HG02981 (cell line): ENCODE measurements at regions not wholly inside any gene's neighbourhood (a gene's known extent, or its start where the extent isn't known, plus 50 kb on each side); places are given as distances from the start of the nearest gene placed in this dataset.

Experiments used
- ATAC-seq: cut with Tn5 transposase; IDR thresholded peaks from one replicate; pipeline ENCODE4 v1.9.1; 2021; ENCODE audit warnings: mild to moderate bottlenecking, moderate library complexity; ENCODE audit not compliant: unreplicated experiment

DNA sequence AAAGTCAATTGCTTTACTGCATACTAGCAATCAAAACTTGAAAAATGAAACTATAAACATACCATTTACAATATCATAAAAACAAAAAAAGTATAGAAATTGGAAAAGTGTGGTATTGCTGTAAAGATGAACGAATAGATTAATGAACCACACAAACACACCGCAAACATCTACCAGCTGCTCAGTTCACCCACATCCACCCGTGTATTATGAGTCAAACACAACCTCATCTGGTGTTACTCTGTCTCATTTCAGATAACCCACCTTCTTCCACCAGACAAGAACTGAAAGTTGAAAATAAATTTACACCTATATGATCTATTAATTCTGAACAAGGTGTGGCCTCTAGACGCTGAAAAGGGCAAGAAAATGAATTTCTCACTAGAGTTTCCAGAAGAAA is 53.3 kb downstream of the BLID start:
- no peak for ATAC-seq

DNA sequence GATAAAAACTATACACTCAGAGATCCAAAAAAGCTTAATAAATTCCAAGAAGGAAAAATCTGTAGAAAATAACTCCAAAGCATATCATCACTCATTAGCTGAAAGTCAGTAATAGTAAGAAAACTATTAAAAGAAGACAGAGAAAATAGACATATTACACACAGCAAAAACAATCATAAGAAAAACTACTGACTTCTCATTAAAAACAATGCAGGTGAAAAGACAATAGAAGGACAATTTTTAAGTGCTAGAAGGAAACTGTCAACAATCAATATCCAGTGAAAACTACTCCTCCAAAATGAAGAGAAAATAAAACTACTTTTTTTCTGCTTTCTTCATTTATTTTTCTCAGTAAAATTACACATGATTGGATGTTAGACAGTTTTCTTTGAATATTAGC is 56.5 kb downstream of the BLID start:
- no peak for ATAC-seq

DNA sequence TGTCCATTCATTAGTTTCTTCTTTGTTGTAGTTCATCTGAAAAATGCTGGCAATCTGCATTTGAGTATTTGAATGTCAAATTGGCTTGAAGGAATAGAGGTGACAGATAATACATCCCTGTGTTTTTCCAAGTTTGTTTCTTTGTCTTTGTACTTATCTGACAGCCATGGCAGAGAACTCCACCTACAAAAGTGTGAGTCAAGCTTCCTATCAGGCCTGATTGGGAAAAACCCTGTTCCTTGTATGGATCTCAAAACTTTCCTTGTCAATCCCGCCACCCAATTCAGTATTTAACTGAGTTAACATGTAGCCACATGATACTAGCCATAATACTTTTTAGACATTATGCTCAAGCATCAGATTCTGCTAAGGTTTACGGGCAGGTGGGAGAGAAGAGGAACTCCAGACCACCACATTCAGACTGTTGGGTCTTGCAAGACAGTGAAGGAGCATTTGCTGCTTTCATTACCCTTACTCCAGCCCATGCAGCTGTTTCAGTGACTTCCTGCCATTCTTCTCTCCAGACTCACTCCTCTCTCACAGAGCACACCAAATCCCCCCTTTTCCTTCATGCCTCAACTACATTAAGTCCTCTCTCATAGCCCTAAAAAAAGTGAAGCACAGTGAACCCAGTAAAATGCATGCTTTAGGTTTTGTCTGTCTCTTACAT is 65.9 kb downstream of the BLID start:
- ATAC-seq: no peak

DNA sequence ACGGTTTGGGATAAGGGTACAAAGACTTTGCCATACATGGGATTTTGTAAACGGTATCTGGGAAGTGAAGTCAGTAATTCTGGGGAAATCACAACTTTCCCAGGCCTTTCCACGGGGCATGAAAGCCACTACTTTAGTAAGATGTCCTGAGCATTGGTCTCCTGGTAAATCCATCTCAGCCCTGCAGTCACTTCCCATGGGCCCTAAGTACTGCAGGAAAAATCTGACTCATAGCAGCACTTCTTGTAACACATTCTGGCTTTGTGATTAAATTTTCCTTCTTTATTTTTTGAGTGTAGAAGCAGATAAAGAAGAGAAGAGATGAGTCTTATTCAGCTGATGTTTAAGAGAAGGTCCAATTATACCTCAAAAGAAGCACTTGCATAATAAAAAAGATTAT is 67.6 kb downstream of the BLID start:
- ATAC-seq: no peak

DNA sequence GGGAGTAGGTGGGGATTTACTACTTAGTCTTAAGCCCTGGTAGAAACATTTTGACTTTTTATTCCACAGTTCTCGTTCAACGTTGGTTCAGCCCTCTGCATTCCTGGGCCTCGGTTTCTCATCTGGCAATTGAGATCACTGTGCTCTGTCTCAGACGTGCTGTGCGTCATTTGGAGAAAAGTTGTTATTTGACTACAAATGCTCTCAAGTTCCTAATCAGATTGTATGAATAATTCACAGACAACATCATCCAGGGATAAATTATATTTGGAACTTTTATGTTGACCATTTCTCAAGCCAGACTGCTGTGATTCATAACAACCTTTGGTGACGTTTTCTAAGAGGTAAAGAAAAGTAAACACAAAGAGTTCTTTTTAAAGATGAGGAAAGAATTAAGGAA is 69.2 kb downstream of the BLID start:
- ATAC-seq: no peak

DNA sequence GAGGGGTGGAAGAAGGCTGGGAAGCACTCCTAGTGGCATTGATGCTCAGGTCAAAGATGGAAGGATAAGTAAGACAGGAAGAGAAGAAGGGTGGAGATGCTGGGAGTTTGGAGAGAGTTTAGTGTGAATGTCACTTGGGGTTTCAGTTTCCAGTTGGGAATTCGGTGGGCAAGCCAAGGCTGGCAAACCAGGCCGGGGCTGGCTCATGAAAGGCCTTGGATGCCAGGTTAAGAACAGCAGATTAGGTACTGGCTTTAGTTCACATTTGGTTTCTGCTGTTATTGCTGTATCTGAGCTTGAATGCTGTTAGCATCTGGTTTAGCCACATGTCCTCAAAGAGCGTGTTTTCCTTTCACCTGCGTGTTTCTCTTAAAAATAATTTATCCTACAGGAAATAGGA is 69.6 kb downstream of the BLID start:
- no peak for ATAC-seq

DNA sequence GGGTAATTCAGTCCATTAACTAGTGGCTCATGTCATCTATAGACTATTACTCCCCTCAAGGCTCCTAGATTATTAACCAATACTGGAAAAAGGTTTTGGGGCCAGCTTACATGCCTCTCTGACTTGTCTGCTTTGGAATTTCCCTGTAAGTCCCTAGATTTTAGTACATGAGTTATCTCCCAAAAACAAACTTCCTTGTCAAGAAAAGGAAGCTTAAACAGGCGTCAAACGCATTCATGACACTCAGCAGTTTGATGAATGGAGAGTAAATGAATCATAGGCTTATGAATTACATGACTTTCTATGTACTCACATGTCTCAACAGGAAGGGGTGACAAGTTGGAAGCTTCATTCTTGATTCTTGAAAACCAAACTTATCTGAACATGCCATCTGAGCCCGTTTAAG is 70.8 kb downstream of the BLID start:
- ATAC-seq: no peak

DNA sequence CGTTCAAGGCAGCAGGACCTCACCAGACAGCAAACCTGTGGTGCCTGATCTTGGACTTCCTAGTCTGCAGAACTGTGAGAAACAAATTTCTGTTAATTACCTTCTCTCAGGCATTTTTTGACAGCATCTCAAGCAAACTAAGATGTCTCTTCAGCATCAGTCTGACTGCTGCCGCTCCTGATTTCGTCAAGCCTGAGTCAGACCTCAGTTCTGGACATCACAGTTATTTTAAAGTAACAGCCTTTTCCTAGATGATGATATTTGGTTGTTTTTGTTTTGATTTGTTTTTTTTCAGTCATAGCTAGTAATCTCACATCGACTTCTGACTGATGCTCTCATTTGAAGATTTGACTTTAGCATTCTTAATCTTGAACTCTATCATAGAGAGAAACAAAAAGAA is 71.9 kb downstream of the BLID start:
- ATAC-seq: no peak

DNA sequence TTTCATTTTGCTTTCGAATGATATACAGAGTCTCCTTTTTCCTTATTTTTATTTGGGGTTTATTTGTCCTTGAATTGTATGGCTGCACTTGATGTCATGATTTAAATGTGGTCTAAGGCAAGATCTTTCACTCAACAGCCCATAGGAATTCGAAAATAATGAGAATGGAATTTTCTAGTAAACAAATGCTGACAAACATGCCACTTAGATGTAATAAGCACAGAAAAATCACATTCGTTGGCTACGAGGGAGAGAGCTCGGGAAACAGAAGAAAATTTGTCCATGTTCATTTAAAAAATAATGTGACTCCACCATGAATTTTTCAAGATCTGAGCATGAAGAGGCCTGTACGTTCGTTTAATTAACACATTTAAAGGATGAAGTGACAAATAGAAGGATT is 73.0 kb downstream of the BLID start:
- ATAC-seq: no peak

DNA sequence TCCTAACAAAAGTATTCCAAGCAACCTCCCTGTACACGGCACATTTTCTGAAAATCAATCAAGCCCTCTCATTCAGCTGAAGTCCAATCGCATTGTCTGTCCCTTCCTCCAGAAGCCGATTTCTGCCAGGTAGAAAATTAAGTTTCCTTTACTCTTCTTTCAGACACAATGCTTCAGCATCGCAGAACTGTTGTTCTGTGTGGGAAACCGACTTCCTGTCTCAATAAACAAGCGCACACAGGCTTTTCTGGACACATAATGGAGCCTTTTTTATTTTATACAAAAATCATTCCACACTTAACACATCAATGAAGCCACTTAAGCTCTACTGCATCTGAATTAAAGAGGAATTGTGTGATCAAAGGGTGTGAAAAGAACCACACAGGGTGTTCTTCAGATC is 75.6 kb downstream of the BLID start:
- ATAC-seq: no peak

DNA sequence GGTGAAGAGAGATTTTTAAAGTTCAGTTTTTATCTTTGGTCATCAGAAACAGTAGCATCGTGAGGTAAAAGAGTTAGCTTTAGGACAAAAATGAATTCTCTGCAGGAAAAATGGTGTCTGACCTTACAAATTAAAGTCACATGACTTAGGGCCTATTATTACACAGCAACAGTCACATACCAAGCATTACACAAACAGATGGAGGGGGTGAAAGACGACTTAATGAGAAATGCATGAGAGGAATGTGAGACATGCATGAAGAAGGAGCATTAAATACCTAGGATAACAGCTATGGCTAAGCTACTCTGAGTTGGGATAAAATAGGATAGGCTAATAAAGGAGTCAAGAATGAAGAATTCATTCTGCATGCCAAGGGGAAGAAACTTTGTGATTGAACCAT is 77.5 kb downstream of the BLID start:
- ATAC-seq: no peak

DNA sequence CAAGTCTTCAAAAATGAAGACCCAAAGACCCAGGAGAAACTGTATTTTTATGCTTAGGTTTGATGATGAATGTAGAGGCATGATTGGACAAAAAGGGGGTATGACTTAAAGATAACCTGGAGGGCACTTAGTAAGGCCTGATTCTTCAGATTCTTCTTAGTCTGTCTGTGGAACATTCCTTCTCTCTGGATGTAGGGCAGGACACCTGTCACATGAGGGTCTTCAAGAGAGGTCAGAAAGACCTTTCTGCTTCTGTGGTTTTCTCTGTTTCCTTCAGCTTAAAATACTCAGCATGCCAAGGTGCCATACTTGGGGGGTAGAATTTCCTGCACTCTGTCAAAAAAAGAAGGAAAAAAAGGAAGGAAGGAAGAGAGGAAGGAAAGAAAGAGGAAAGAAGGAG is 78.1 kb downstream of the BLID start:
- no peak for ATAC-seq

DNA sequence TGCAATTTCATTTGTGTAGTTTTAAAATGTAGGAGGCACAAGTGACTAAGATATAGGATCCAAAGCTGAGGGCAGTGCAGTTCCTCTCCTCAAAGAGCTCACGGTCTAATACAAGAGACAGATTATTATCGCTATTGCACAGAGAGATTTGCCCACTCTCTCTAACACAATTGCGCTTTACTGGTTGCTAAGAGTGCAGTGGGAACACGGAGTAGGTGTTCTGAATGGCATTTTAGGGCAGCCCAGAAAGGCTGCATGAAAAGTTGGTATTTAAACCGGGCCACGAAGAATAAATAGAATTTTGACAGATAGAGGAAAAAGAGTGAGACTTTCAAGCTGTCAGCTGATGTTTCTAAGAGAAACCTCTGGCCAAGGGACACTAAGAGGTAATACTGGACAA is 79.5 kb downstream of the BLID start:
- no peak for ATAC-seq

DNA sequence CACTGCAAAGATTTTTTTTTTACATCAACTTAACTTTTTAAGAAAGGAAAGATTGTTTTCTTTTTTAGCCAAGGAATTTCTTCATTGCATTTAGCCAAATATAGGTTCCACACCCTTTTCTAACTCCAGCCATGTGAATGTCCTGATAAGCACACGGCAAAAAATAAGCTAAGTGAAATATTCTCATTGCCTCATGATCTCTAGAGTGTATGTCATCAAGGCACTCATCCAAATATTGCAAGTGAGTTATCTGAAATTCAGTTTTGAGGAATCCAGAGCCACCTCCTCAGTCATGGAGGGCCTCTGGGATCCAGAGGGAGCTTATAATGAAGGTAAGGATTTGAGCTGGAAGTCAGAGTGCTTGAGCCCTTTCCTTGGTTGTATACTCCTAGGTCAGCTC is 80.0 kb downstream of the BLID start:
- no peak for ATAC-seq

DNA sequence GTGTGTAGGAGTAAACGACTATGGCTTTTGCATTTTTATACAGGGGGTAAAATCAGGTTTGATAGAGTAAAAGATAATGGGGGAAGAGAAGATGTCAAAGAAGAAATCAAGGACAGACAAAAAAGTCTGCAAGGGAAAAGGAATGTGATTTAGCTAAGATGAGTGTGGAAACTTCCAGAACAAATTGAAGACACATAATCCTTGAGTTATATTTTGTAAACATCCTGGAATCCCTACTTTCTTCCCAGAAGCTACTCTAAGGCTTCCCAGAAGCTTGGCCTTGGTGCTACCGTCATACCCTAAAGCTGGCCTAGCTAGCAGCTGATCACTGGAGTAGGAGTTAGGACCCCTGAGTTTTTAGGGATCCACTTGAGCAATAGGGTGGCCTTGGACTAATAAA is 82.4 kb downstream of the BLID start:
- no peak for ATAC-seq

DNA sequence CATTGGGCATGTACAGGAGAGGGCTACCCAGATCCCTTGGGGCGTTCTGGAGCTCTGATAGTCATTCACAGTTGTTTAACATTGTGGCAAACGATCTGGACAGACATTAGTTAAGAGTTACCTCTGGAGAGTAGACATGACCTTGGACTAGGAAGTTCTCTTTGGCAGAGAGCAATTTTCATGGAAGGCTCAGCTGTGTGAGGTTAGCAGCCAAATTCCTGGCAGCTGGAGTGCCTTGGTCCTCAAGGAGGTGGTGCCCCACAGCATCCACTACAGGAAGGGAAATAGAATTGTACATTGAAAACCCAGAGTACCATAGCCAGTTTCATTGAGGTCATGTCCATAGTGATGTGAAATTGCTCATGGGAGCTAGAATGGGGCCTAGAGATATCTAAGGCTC is 82.8 kb downstream of the BLID start:
- no peak for ATAC-seq

DNA sequence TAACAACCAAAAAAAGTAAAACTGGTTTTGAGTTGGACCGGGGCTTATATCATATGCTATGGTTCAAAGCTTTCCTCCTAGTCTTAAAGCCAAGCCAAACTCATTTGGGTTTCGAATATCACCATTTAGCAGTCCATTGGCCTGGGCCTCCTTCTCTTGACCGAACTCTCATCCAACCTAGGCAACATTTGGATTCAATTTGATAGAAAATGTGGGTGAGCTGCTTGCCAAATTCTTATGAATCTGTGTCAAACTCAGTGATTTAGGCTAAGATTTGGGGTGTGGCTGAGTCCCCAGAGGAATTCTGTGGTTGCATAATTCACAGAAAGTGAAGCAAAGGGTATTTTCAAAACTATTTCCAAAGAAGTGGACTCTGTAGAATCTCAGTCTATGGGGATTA is 83.7 kb downstream of the BLID start:
- ATAC-seq: no peak

DNA sequence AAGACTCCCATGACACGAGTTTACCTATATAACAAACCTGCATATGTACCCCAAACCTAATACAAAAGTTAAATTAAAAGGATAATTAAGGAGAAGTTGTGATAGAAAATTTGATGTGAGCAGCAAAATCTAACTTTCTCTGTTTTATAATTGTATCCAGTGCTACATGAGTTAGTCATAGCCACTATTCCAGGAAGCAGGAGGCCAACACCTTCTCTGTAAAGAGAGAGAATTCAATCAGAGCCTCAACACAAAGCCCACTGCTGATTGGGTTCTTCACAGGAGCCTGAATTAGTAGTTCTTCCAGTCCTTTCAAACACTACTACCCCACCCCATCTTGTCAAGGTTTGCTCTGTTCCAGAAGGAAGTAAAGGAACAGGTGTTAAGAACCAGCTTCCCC is 84.2 kb downstream of the BLID start:
- no peak for ATAC-seq

DNA sequence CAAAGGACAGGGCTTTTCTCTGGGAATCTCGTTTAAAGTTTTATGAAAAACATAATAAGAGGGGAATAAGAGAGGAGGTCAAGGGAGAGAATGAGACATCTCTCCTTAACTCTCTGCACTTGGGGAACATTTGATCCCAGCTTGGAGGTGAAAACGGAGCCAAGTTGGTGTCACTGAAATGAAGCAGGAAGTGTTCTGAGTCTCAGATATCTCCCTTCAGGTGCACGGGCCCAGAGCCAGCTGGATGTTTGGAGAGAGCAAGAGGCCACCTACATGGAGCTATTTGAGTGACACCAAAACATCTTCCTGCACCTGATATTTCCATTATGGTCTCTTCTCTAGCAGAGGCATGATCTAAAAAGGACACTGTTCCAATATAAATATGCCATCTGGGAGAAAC is 85.7 kb downstream of the BLID start:
- ATAC-seq: no peak

DNA sequence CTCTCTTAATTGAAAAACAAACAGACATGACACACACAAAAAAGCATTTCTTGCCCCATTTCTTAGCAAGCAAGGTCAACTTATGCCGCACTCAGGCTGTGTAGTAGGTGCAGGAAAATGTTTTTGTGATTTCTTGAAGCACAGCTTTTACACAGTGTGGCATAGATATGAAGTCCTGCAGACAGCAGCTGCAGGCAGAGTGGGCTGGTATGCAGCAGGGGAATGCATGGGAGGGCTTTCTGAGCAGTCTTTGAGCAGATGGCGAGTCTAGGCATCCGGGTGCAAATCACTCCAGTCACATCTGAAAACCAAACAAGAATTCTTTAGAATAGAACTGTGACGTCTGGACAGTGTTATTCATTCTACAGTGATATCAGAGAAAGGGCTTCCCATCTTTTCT is 87.5 kb downstream of the BLID start:
- ATAC-seq: no peak

DNA sequence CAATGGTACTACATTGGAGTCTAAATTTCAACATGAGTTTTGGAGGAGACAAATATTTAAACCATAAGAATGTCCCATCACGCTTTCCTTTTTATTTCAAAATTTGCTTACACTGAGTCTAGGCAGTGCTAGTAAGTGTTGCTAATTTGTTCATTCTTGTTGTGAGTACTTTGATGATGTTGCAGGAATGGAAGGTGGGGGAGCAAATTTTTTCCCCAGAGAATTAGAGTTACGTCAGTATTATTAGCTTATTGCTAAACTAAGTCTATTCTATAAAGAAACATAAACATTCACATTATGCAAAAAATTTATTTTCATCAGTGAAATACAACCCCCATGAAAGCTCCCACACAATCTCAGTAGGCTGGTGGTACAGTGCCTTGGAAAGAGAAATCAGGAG is 88.0 kb downstream of the BLID start:
- no peak for ATAC-seq

DNA sequence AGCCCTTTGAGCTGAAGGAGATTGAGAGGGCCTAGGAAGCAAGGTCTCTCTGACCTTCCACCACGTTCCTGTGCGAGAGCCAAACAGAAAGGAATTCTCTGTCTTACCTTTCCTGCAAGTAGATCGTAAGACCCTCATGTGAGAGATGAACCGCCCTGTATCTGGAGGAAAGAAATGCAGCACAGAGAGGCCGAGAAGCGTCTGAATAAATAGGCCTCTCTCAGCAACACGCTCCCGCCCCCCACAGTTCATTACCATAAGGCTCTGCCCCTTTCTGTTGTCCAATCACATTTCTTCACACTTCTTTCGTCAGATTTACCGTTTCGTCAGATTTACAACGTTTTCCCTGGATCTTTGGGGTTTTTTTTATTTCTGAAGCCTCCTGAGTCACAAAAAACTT is 90.3 kb downstream of the BLID start:
- no peak for ATAC-seq

DNA sequence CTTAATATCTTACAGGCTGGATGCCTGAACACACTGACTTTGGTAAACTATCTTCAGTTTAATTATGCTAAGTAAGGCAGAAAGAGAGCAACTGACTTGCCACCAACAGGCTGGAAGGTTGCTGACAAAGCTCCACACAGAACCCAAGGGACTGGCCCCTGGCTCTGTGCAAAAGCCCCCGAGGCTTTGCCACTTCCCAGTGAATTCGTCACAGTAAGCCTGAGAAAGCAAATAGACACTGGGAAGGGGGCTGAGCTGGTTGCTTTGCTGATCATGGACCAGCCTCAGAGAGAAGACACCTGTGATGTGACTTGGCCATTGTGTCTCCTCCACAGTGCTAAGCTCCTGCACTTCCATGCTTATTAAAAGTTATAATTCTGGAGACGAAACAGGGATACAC is 91.7 kb downstream of the BLID start:
- ATAC-seq: no peak
